ENCODE measurements at regions not wholly inside any gene's neighbourhood (a gene's known extent, or its start where the extent isn't known, plus 50 kb on each side); places are given as distances from the start of the nearest gene placed in this dataset.

GRCh38 chr13:36493046-36493445 is 60.8 kb downstream of the CCNA1 start:
- Mint-ChIP-seq H3K27ac (no peak overlapping the region), H3K9me3 (no peaks in the 10 kb centered on the region), H3K36me3 (ENCODE audit: low read depth) (no peaks in the 10 kb centered on the region), H3K27me3 (ENCODE audit: low read depth) (peaks cover 13% of the 10 kb centered on the region), H3K4me1 (ENCODE audit: low read depth) (no peaks in the 10 kb centered on the region), H3K4me3 (no peak overlapping the region)
- intact Hi-C loops (cut with micrococcal nuclease), result no loop called here
- CTCF ChIA-PET, result no interaction called here
- no peak for DNase-seq

DNA sequence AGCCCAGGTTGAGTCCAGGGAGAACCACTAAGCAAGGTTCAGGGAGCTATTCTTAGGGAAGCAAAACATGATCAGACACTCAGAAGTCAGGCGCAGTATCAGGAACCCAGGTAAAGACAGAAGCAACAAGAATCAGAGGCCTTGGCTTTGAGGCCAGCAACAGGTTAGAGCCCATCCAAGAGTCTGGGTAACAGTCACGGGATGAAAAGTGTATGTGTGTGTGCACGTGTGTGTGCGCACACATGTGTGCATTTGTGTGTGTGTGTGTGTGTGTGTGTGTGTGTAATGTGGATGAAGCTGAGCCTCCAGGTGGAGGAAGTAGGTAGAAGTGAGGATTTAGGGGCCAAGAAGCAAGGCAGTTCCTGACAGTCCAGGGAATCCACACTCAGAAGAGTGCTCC is 63.1 kb downstream of the CCNA1 start:
- Mint-ChIP-seq H3K9me3 (no peaks in the 10 kb centered on the region), H3K4me3 (no peak overlapping the region), H3K27me3 (ENCODE audit: low read depth) (peaks cover 11% of the 10 kb centered on the region), H3K36me3 (ENCODE audit: low read depth) (no peaks in the 10 kb centered on the region), H3K27ac (no peak overlapping the region), H3K4me1 (ENCODE audit: low read depth) (no peaks in the 10 kb centered on the region)
- intact Hi-C loops (cut with micrococcal nuclease), result no loop called here
- DNase-seq, result no peak
- CTCF ChIA-PET, result no interaction called here

- no peak for DNase-seq
- H3K27me3 Mint-ChIP-seq (ENCODE audit: low read depth), result peaks cover 2% of the 10 kb centered on the region
- no peaks in the 10 kb centered on the region for H3K4me1 Mint-ChIP-seq (ENCODE audit: low read depth)
- peaks cover 5% of the 10 kb centered on the region for H3K9me3 Mint-ChIP-seq
- H3K27ac Mint-ChIP-seq, result no peak overlapping the region
- H3K4me3 Mint-ChIP-seq, result no peak overlapping the region
- intact Hi-C loops (cut with micrococcal nuclease), result no loop called here
- CTCF ChIA-PET, result no interaction called here
- no peaks in the 10 kb centered on the region for H3K36me3 Mint-ChIP-seq (ENCODE audit: low read depth)
These were observed 77.1 kb downstream of the CCNA1 start for GRCh38 chr13:36509369-36509768.

- Mint-ChIP-seq H3K4me1 (ENCODE audit: low read depth) (no peaks in the 10 kb centered on the region), H3K36me3 (ENCODE audit: low read depth) (no peaks in the 10 kb centered on the region), H3K27ac (no peak overlapping the region), H3K9me3 (no peaks in the 10 kb centered on the region), H3K4me3 (no peak overlapping the region), H3K27me3 (ENCODE audit: low read depth) (peaks cover 7% of the 10 kb centered on the region)
- intact Hi-C loops (cut with micrococcal nuclease), result no loop called here
- CTCF ChIA-PET, result no interaction called here
- no peak for DNase-seq
These were observed 80.5 kb downstream of the CCNA1 start for GRCh38 chr13:36512771-36513170.

GRCh38 chr13:36513266-36513665 is 81.0 kb downstream of the CCNA1 start:
- intact Hi-C loops (cut with micrococcal nuclease), result no loop called here
- DNase-seq, result no peak

DNA sequence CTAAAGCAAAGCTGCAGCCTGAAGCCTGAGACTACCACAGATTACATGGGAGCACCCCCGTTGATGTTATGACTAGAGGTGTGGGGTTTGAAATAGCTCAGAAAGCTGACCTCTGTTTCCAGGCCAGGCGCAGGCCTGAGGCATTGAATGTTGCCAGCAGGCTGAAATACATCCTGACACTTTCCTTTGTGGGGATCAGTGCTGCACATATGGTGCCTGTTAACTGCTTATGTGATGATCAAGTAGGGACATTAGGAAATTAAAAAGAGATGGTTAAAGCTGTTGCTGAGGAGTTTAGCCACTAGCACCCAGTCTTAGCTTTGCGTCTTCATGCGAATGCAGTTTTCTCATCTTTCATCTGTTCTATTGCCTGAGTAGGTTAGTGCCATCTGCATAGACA is 83.2 kb downstream of the CCNA1 start:
- intact Hi-C loops (cut with micrococcal nuclease), result no loop called here
- Mint-ChIP-seq H3K9me3 (no peaks in the 10 kb centered on the region), H3K27ac (no peak overlapping the region), H3K4me3 (no peak overlapping the region), H3K4me1 (ENCODE audit: low read depth) (no peaks in the 10 kb centered on the region), H3K27me3 (ENCODE audit: low read depth) (peaks cover 8% of the 10 kb centered on the region), H3K36me3 (ENCODE audit: low read depth) (no peaks in the 10 kb centered on the region)
- no peak for DNase-seq
- CTCF ChIA-PET, result interaction anchor here (0.6 to 1.0 kb wide), 2 partner anchors 10 to 234 kb away, joined by 3 read pairs; no protein-coding TSS in a partner anchor

More at GRCh38 chr13:36513266-36513665, 81.0 kb downstream of the CCNA1 start:
- CTCF ChIA-PET, result no interaction called here
- H3K36me3 Mint-ChIP-seq (ENCODE audit: low read depth), result no peaks in the 10 kb centered on the region
- no peaks in the 10 kb centered on the region for H3K9me3 Mint-ChIP-seq
- H3K27ac Mint-ChIP-seq, result no peak overlapping the region
- H3K4me3 Mint-ChIP-seq, result no peak overlapping the region
- no peaks in the 10 kb centered on the region for H3K4me1 Mint-ChIP-seq (ENCODE audit: low read depth)
- H3K27me3 Mint-ChIP-seq (ENCODE audit: low read depth), result peaks cover 7% of the 10 kb centered on the region

DNA sequence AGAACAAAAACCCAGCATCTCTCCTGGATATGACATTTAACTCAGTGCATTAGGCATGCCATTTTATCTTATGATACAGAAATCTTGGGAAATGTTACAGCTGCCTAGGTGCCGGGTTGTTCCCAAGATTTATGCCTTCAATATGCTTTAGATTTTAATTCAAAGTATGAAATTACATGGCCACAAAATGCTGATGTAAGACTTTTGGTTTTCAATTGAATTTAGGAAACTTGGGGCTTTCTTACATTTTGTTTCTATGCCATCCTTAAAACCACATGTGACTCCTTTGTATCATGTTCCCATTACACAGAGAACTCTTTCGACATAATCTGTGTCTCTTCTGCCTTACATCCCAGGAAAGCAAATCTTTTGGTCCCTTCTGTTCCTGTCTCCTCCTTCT is 83.9 kb downstream of the CCNA1 start:
- Mint-ChIP-seq H3K4me3 (no peak overlapping the region), H3K27me3 (ENCODE audit: low read depth) (peaks cover 8% of the 10 kb centered on the region), H3K27ac (no peak overlapping the region), H3K36me3 (ENCODE audit: low read depth) (no peaks in the 10 kb centered on the region), H3K9me3 (no peaks in the 10 kb centered on the region), H3K4me1 (ENCODE audit: low read depth) (no peaks in the 10 kb centered on the region)
- CTCF ChIA-PET, result no interaction called here
- intact Hi-C loops (cut with micrococcal nuclease), result no loop called here
- DNase-seq, result no peak

DNA sequence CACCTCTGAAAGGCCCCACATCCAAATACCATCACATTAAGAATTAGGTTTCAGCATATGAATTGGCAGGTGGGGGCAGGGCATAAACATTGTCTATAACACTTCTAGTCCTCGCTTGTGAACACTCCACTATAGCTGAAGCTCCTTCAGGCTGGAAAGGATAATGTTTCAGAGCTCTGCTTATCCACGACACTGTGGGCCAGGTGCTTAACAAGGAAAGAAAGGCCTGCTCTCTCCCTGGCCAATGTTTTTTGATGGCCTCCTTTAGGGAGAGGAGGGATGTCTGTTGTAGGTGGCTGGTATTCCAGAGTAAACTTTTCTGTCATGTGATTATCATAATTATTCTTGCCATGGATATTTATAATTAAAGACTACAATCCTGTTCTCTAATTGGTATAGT is 86.4 kb downstream of the CCNA1 start:
- CTCF ChIA-PET, result no interaction called here
- peaks cover 8% of the 10 kb centered on the region for H3K27me3 Mint-ChIP-seq (ENCODE audit: low read depth)
- no peaks in the 10 kb centered on the region for H3K9me3 Mint-ChIP-seq
- no peaks in the 10 kb centered on the region for H3K4me1 Mint-ChIP-seq (ENCODE audit: low read depth)
- no peaks in the 10 kb centered on the region for H3K36me3 Mint-ChIP-seq (ENCODE audit: low read depth)
- no peak overlapping the region for H3K27ac Mint-ChIP-seq
- intact Hi-C loops (cut with micrococcal nuclease), result no loop called here
- DNase-seq, result no peak
- no peak overlapping the region for H3K4me3 Mint-ChIP-seq

DNA sequence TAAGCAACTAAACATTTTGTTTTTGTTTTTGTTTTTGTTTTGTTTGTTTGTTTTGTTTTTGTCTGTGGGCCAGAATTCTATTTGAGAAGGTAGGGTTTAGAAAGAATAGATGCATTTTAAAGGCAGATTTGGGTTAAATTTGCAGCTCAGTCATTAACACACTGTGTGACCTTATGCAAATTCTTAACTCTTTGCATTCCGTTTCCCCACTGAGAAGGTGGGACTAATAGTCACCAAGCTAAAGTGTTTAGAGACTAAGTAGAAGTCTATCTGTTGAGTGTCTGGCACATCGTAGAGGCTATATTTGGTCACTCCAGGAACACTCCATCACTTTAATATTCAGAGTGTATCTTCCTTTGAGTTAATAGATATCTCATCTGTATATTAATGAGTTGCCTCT is 87.1 kb downstream of the CCNA1 start:
- intact Hi-C loops (cut with micrococcal nuclease), result no loop called here
- Mint-ChIP-seq H3K36me3 (ENCODE audit: low read depth) (no peaks in the 10 kb centered on the region), H3K27ac (no peak overlapping the region), H3K4me3 (no peak overlapping the region), H3K4me1 (ENCODE audit: low read depth) (no peaks in the 10 kb centered on the region), H3K9me3 (no peaks in the 10 kb centered on the region), H3K27me3 (ENCODE audit: low read depth) (peaks cover 6% of the 10 kb centered on the region)
- DNase-seq, result no peak
- CTCF ChIA-PET, result interaction anchor here (0.6 kb wide), 1 partner anchor 203 kb away, joined by 3 read pairs; no protein-coding TSS in a partner anchor

DNA sequence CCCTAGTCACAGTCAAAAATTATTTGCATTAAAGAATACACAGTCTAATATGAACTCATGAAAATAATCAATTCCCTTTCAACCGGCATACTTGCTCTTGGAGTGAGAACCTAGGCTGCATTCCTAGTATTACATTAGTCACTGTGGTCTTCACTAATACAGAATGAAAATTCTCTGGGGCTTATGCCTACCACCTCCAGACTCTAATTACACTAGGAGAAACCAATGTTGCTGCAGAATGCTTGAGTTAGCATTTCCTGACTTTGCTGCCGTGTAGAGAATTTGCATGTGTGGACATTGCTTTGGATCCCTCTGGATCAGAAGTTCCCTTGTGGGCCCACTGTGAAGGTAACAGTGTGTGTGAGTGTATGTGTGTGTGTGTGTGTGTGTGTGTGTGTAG is 87.8 kb downstream of the CCNA1 start:
- CTCF ChIA-PET, result interaction anchor here (0.6 kb wide), 1 partner anchor 202 kb away, joined by 3 read pairs; no protein-coding TSS in a partner anchor
- no peaks in the 10 kb centered on the region for H3K36me3 Mint-ChIP-seq (ENCODE audit: low read depth)
- H3K4me1 Mint-ChIP-seq (ENCODE audit: low read depth), result no peaks in the 10 kb centered on the region

DNA sequence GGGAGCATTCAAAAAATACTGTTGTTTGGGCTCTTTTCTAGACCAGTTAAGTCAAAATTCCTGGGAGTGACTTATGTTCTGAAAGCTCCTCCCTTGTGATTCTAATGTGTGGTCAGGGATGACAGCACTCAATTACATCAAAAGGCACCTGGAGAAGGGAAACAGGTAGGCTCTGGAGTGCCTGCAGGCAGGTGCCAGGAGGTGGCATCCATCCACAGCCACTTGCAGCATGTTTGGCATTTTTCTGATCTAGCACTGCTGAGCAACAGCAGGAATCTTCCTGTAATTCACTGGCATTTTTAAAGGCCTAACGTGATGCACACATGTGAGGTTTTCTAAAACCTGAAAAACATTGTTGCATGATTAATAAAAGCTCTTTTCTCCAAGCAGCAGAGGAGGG is 94.6 kb downstream of the CCNA1 start:
- H3K4me1 Mint-ChIP-seq (ENCODE audit: low read depth), result no peaks in the 10 kb centered on the region
- H3K27ac Mint-ChIP-seq, result no peak overlapping the region
- intact Hi-C loops (cut with micrococcal nuclease), result no loop called here
- no peaks in the 10 kb centered on the region for H3K36me3 Mint-ChIP-seq (ENCODE audit: low read depth)
- DNase-seq, result no peak
- H3K4me3 Mint-ChIP-seq, result no peak overlapping the region
- CTCF ChIA-PET, result no interaction called here
- H3K27me3 Mint-ChIP-seq (ENCODE audit: low read depth), result peaks cover 7% of the 10 kb centered on the region
- no peaks in the 10 kb centered on the region for H3K9me3 Mint-ChIP-seq

More for the DNA sequence above, 87.8 kb downstream of the CCNA1 start:
- intact Hi-C loops (cut with micrococcal nuclease), result no loop called here
- no peak overlapping the region for H3K27ac Mint-ChIP-seq
- peaks cover 4% of the 10 kb centered on the region for H3K27me3 Mint-ChIP-seq (ENCODE audit: low read depth)
- H3K4me3 Mint-ChIP-seq, result no peak overlapping the region
- H3K9me3 Mint-ChIP-seq, result no peaks in the 10 kb centered on the region
- no peak for DNase-seq

- H3K9me3 Mint-ChIP-seq, result no peaks in the 10 kb centered on the region
- CTCF ChIA-PET, result no interaction called here
- intact Hi-C loops (cut with micrococcal nuclease), result no loop called here
These were observed 95.8 kb downstream of the CCNA1 start for GRCh38 chr13:36528105-36528504.

GRCh38 chr13:36530050-36530789 is 97.9 kb downstream of the CCNA1 start:
- H3K4me1 Mint-ChIP-seq (ENCODE audit: low read depth), result no peaks in the 10 kb centered on the region
- H3K4me3 Mint-ChIP-seq, result no peak overlapping the region
- DNase-seq, result no peak
- CTCF ChIA-PET, result no interaction called here
- no peaks in the 10 kb centered on the region for H3K9me3 Mint-ChIP-seq
- no peaks in the 10 kb centered on the region for H3K36me3 Mint-ChIP-seq (ENCODE audit: low read depth)
- peaks cover 10% of the 10 kb centered on the region for H3K27me3 Mint-ChIP-seq (ENCODE audit: low read depth)
- intact Hi-C loops (cut with micrococcal nuclease), result no loop called here
- no peak overlapping the region for H3K27ac Mint-ChIP-seq

More at GRCh38 chr13:36528105-36528504, 95.8 kb downstream of the CCNA1 start:
- H3K27me3 Mint-ChIP-seq (ENCODE audit: low read depth), result peaks cover 7% of the 10 kb centered on the region
- no peaks in the 10 kb centered on the region for H3K36me3 Mint-ChIP-seq (ENCODE audit: low read depth)
- H3K27ac Mint-ChIP-seq, result no peak overlapping the region
- no peak overlapping the region for H3K4me3 Mint-ChIP-seq
- DNase-seq, result no peak
- H3K4me1 Mint-ChIP-seq (ENCODE audit: low read depth), result no peaks in the 10 kb centered on the region

All from activated naive CD4-positive, alpha-beta T cell treated with anti-CD3 and anti-CD28 coated beads for 36 hours (primary cell).